ENCODE measurements at regions not wholly inside any gene's neighbourhood (a gene's known extent, or its start where the extent isn't known, plus 50 kb on each side); places are given as distances from the start of the nearest gene placed in this dataset.

DNA sequence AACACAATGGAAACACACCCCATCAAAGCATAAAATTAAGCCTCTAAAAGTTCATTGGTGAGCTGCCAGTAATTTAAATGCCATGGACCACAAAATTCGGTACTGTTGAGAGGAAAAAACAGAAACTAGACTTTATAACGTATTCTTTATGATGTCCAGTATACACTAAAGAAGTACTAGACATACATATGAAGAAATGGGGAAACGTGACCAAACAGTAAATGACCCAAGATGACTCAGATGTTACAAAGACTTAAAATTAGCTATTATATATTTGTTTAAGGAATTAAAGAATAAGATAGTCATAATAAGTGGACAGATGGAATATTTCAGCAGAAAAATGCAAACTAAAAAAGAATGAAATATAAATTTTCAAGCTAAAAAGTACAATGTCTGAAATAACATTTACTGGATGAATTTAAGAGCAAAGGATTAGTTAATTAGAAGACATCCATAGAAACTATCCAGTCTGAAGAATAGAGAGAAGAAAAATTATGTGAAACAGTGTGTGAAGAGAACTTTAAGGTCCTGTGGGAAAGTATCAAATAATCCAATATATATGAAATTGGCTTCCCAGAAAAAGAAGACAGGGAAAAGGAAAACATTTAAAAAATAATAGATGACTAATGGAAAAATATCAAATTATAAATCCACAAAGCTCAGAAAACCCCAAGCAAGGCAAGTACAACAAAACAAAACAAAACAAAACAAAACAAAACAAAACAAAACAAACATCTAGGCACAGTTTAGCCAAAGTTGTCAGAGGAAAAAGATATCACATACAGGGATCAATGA is 69.4 kb downstream of the SAMD9 start:
- Mint-ChIP-seq H3K36me3 (no peaks in the 10 kb centered on the region), H3K27ac (no peak overlapping the region), H3K4me3 (no peak overlapping the region), H3K4me1 (peaks cover 8% of the 10 kb centered on the region), H3K27me3 (ENCODE audit: low read depth in 3 of 3) (peaks cover 0 to 2% (median 1%) of the 10 kb centered on the region in 3 donors), H3K9me3 (no peaks in the 10 kb centered on the region)
- WGBS (ENCODE audit: insufficient coverage) = no CpG with 5 or more reads among the region's 3 CpGs
- Histone ChIP-seq H3K9ac (ENCODE audit: insufficient read depth, low read length, poor library complexity, severe bottlenecking) (no peak overlapping the region), H3K27ac (ENCODE audit: low read depth in 1 of 2, low read length in 2 of 2) (no peak overlapping the region), H3K79me2 (ENCODE audit: insufficient read depth, low read length) (no peaks in the 10 kb centered on the region), H2AFZ (ENCODE audit: insufficient read depth, low read depth, low read length, poor library complexity, severe bottlenecking) (no peak overlapping the region), H3K4me2 (replicated peaks; ENCODE audit: extremely low read depth, low read length, poor library complexity, severe bottlenecking) (no peak overlapping the region), H3K27me3 (ENCODE audit: control insufficient read depth in 2 of 2, insufficient read depth in 2 of 2, low read length in 2 of 2) (no peaks in the 10 kb centered on the region), H3K9me3 (replicated peaks in 1 of 2; ENCODE audit: control insufficient read depth in 1 of 2, insufficient read depth in 1 of 2, low read length in 2 of 2) (no peaks in the 10 kb centered on the region), H3K4me3 (replicated peaks in 1 of 3; ENCODE audit: low read depth in 2 of 3, low read length in 3 of 3) (no peak overlapping the region), H4K20me1 (ENCODE audit: insufficient read depth, low read length) (no peaks in the 10 kb centered on the region), H3K36me3 (replicated peaks in 1 of 2; ENCODE audit: control insufficient read depth in 1 of 2, insufficient read depth in 2 of 2, low read length in 2 of 2) (no peaks in the 10 kb centered on the region), H3K4me1 (ENCODE audit: control insufficient read depth in 1 of 2, insufficient read depth in 2 of 2, low read length in 2 of 2) (peaks cover 4 to 6% of the 10 kb centered on the region in 2 donors)
- DNase-seq = no peak
- TF ChIP-seq, protein P1, sequence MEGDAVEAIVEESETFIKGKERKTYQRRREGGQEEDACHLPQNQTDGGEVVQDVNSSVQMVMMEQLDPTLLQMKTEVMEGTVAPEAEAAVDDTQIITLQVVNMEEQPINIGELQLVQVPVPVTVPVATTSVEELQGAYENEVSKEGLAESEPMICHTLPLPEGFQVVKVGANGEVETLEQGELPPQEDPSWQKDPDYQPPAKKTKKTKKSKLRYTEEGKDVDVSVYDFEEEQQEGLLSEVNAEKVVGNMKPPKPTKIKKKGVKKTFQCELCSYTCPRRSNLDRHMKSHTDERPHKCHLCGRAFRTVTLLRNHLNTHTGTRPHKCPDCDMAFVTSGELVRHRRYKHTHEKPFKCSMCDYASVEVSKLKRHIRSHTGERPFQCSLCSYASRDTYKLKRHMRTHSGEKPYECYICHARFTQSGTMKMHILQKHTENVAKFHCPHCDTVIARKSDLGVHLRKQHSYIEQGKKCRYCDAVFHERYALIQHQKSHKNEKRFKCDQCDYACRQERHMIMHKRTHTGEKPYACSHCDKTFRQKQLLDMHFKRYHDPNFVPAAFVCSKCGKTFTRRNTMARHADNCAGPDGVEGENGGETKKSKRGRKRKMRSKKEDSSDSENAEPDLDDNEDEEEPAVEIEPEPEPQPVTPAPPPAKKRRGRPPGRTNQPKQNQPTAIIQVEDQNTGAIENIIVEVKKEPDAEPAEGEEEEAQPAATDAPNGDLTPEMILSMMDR (IDR thresholded peaks at IDR 0.05) = no peak
- intact Hi-C loops (cut with micrococcal nuclease) = no loop called here

DNA sequence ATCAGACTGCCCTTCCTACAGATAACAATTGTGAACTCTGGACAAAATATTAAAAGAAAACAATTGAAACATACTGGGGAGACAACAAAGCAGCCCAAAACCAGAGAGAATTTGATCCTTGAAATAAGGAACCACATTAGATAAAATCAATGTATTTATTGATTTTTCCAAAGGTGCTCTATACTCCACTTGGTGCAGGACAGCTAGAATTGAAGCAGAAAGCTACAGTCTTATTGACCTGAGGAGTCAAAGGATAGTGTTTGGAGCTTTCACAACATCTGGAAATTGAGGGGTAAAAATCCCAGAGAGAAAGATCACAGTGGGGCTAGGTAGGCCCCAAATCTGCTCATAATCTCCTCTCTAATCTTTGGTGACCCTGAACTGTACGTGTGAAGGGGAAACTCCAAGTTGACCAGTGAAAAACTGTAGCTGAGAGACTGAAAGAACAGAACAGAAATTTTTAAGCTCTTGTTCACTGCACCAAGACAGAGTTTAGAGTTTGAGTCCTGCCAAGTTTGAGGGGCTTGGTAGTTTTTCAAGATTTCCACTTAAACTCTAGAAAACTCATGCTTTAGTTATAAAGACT is 70.2 kb downstream of the SAMD9 start:
- H3K4me2 ChIP-seq (replicated peaks; ENCODE audit: extremely low read depth, low read length, poor library complexity, severe bottlenecking) = no peak overlapping the region
- 86% methylated on average over 1 of the region's 1 CpG for WGBS (ENCODE audit: insufficient coverage)

More for the DNA sequence above, 70.2 kb downstream of the SAMD9 start:
- Mint-ChIP-seq H3K4me3 (no peak overlapping the region), H3K9me3 (no peaks in the 10 kb centered on the region), H3K4me1 (peaks cover 6% of the 10 kb centered on the region), H3K27ac (no peak overlapping the region), H3K27me3 (ENCODE audit: low read depth in 3 of 3) (peaks cover 0 to 2% (median 1%) of the 10 kb centered on the region in 3 donors), H3K36me3 (no peaks in the 10 kb centered on the region)
- H4K20me1 ChIP-seq (ENCODE audit: insufficient read depth, low read length) = no peaks in the 10 kb centered on the region
- no peaks in the 10 kb centered on the region for H3K79me2 ChIP-seq (ENCODE audit: insufficient read depth, low read length)
- H3K9me3 ChIP-seq (replicated peaks in 1 of 2; ENCODE audit: control insufficient read depth in 1 of 2, insufficient read depth in 1 of 2, low read length in 2 of 2) = no peaks in the 10 kb centered on the region
- peaks cover 5% of the 10 kb centered on the region in 2 donors for H3K4me1 ChIP-seq (ENCODE audit: control insufficient read depth in 1 of 2, insufficient read depth in 2 of 2, low read length in 2 of 2)
- no peaks in the 10 kb centered on the region for H3K27me3 ChIP-seq (ENCODE audit: control insufficient read depth in 2 of 2, insufficient read depth in 2 of 2, low read length in 2 of 2)
- no peak overlapping the region for H3K27ac ChIP-seq (ENCODE audit: low read depth in 1 of 2, low read length in 2 of 2)
- no peaks in the 10 kb centered on the region for H3K36me3 ChIP-seq (replicated peaks in 1 of 2; ENCODE audit: control insufficient read depth in 1 of 2, insufficient read depth in 2 of 2, low read length in 2 of 2)
- no peak overlapping the region for H3K4me3 ChIP-seq (replicated peaks in 1 of 3; ENCODE audit: low read depth in 2 of 3, low read length in 3 of 3)
- TF ChIP-seq, protein P1 (IDR thresholded peaks at IDR 0.05) = no peak
- H3K9ac ChIP-seq (ENCODE audit: insufficient read depth, low read length, poor library complexity, severe bottlenecking) = no peak overlapping the region
- no peak for DNase-seq
- H2AFZ ChIP-seq (ENCODE audit: insufficient read depth, low read depth, low read length, poor library complexity, severe bottlenecking) = no peak overlapping the region
- intact Hi-C loops (cut with micrococcal nuclease) = no loop called here

All from CD14-positive monocyte (primary cell).